Adrenal gland (tissue), 9 donors: ENCODE measurements at regions not wholly inside any gene's neighbourhood (a gene's known extent, or its start where the extent isn't known, plus 50 kb on each side); places are given as distances from the start of the nearest gene placed in this dataset.

Experiments used
- DNase-seq, 7 donors: peaks; one replicate each; pipeline ENCODE4 v3.0.0-alpha.2; 2019 to 2020
- H3K27ac ChIP-seq, 5 donors: fragments of 200-600 bp; sonication (generic) in 4 of 5; 1 replicate in 3 of 5; 2 replicates in 2 of 5; pipeline versions ENCODE4 v1.5.1 to v1.8.0; 2016 to 2020; ENCODE audit warnings: mild to moderate bottlenecking in 1 of 5
- H3K27me3 ChIP-seq: fragments of 200-600 bp; 2 replicates; pipeline ENCODE4 v1.8.0; 2021
- H3K36me3 ChIP-seq, 2 donors: fragments of 200-600 bp; replicated peaks in 1 of 2; 1 replicate in 1 of 2; 2 replicates in 1 of 2; pipeline versions ENCODE4 v1.5.1 to v1.8.0; 2018 to 2022
- H3K4me1 ChIP-seq, 2 donors: fragments of 200-600 bp; replicated peaks in 1 of 2; 1 replicate in 1 of 2; 2 replicates in 1 of 2; pipeline versions ENCODE4 v1.5.1 to v1.8.0; 2018 to 2021
- H3K4me3 ChIP-seq, 4 donors: fragments of 200-600 bp; sonication (generic) in 3 of 4; one replicate each; pipeline ENCODE4 v1.5.1; 2016 to 2018
- H3K9me3 ChIP-seq, 3 donors: fragments of 200-600 bp; sonication (generic) in 1 of 3; replicated peaks in 1 of 3; 1 replicate in 2 of 3; 2 replicates in 1 of 3; pipeline versions ENCODE4 v1.5.1 to v1.8.0; 2016 to 2021
- POLR2A ChIP-seq, 2 donors: fragments of 450-650 bp; IDR thresholded peaks; one replicate each; pipeline ENCODE4 v1.6.1; 2017; ENCODE audit warnings: antibody characterized with exemption in 2 of 2, mild to moderate bottlenecking in 2 of 2, moderate library complexity in 1 of 2
- WGBS, 4 donors: extraction: QIAGEN DNeasy Blood & Tissue Kit in 2 of 4; methylation state at CpG; one replicate each; pipeline versions ENCODE4 v1.1.5 to v1.1.7; 2013 to 2017; 5-methylcytosine and 5-hydroxymethylcytosine counted together
- intact Hi-C, 2 donors: fragments of 100-400 bp; cut with DNase I; formaldehyde crosslinking; loops; one replicate each; pipeline versions ENCODE4 v1.14.1 to v1.15.0; 2022 to 2023
- TF ChIP-seq, protein P1 (sequence below), 6 experiments: fragments of 450-650 bp in 4 of 6; fragments of 200-600 bp in 2 of 6; sonication (generic) in 1 of 6; IDR thresholded peaks; 1 replicate in 5 of 6; 2 replicates in 1 of 6; pipeline versions ENCODE4 v1.5.1 to v1.8.0; 2016 to 2021; ENCODE audit warnings: antibody characterized with exemption in 6 of 6, mild to moderate bottlenecking in 2 of 6, moderate library complexity in 1 of 6
- donor health status: healthy with polysubstance abuse.
- donor health status: Bipolar disorder and iron deficiency.
- donor health status: DM: yes; HTN: yes; CAD: no.
- donor health status: DM: no; HTN: no; CAD: no.
- donor health status: DM: no; HTN: no; CAD: no.

DNA sequence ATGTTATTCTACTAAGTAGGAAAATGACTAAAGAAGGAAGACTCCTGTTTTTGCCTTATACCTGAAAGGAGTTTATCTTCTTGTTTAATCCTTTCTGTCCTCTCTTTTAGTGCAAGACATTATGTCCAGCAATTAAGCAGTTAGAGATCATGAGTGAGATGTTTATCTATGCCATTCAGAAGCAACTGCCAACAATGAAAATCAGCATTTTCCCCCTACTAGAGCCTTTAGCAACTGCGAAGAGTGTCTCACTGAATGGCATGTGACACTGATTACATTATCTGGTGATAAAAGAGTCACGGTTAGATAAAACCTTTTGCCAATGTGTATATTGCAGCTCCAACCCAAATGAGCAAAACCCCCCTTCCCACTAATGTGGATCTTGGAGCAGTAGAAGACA is 357.7 kb upstream of the SYT4 start:
- 61 to 75% (median 73%) methylated on average over 2 of the region's 2 CpGs for WGBS, 4 donors
- Histone ChIP-seq H3K36me3 (no peaks in the 10 kb centered on the region), H3K9me3 (no peaks in the 10 kb centered on the region), H3K4me3 (no peak overlapping the region), H3K27me3 (no peaks in the 10 kb centered on the region), H3K4me1 (no peaks in the 10 kb centered on the region), H3K27ac (no peak overlapping the region)
- TF ChIP-seq POLR2A (IDR thresholded peaks at IDR 0.05): no peak
- TF ChIP-seq, protein P1, sequence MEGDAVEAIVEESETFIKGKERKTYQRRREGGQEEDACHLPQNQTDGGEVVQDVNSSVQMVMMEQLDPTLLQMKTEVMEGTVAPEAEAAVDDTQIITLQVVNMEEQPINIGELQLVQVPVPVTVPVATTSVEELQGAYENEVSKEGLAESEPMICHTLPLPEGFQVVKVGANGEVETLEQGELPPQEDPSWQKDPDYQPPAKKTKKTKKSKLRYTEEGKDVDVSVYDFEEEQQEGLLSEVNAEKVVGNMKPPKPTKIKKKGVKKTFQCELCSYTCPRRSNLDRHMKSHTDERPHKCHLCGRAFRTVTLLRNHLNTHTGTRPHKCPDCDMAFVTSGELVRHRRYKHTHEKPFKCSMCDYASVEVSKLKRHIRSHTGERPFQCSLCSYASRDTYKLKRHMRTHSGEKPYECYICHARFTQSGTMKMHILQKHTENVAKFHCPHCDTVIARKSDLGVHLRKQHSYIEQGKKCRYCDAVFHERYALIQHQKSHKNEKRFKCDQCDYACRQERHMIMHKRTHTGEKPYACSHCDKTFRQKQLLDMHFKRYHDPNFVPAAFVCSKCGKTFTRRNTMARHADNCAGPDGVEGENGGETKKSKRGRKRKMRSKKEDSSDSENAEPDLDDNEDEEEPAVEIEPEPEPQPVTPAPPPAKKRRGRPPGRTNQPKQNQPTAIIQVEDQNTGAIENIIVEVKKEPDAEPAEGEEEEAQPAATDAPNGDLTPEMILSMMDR (IDR thresholded peaks at IDR 0.05): no peak
- intact Hi-C loops: no loop called here
- no peak for DNase-seq

DNA sequence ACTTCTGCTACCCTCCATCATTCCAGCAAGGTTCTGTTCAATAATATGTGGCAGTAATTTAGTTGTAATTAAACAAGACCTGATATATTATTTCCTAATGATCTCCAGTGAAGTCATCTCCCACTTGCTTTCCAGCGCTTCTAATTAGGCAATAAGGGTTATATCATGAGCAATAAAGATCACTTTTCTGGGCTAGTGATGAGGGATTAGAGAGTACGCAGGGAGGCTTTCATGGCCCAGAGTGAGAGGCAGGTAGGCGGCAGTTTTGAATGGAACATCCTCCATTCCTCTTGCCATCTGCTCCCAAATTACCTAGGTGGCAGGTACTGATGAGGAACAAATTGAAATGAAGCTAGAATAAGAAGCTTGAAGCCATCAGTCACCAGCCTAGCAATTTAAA is 358.1 kb upstream of the SYT4 start:
- H3K4me3 ChIP-seq: no peak overlapping the region
- intact Hi-C loops: no loop called here
- TF ChIP-seq POLR2A (IDR thresholded peaks at IDR 0.05): no peak
- TF ChIP-seq, protein P1 (IDR thresholded peaks at IDR 0.05): no peak
- H3K27ac ChIP-seq: no peak overlapping the region
- no peaks in the 10 kb centered on the region for H3K36me3 ChIP-seq
- H3K27me3 ChIP-seq: no peaks in the 10 kb centered on the region
- WGBS, 4 donors: 85 to 93% (median 86%) methylated on average over 3 of the region's 3 CpGs
- no peaks in the 10 kb centered on the region for H3K4me1 ChIP-seq
- DNase-seq: no peak
- H3K9me3 ChIP-seq: no peaks in the 10 kb centered on the region

DNA sequence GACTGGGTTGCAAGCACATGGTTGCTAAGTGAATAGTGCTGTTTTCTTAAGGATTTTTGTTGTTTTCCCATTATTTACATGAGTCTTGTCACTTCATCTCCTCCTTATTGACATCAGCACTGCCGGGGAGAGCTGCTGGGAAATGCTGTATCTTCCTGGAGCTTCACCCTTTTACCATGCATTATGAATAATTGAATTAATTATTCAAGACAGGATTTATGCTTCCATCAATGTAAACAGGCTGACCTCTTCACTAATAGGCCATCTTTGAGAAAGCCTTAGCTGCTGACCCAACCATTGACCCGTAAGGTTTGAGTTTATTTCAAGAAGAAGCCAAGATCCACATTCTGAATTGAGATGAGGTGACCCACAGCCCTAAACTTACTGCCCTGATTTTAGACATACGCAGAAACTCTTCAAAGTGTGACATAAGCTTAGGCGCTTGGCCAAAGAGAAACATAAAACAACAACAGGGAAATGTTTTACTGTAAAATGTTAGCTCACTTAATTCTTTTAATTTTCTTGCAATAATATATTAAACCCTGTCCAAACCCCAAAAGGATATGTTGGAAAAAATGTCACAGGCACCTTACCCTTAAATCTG is 365.5 kb upstream of the SYT4 start:
- Histone ChIP-seq H3K9me3 (no peaks in the 10 kb centered on the region), H3K27ac (no peak overlapping the region), H3K27me3 (no peaks in the 10 kb centered on the region), H3K4me1 (no peaks in the 10 kb centered on the region), H3K4me3 (no peak overlapping the region), H3K36me3 (no peaks in the 10 kb centered on the region)
- intact Hi-C loops: no loop called here
- TF ChIP-seq, protein P1 (IDR thresholded peaks at IDR 0.05): no peak
- TF ChIP-seq POLR2A (IDR thresholded peaks at IDR 0.05): no peak
- no peak for DNase-seq
- WGBS, 4 donors: 62 to 74% (median 68%) methylated on average over 4 of the region's 4 CpGs

DNA sequence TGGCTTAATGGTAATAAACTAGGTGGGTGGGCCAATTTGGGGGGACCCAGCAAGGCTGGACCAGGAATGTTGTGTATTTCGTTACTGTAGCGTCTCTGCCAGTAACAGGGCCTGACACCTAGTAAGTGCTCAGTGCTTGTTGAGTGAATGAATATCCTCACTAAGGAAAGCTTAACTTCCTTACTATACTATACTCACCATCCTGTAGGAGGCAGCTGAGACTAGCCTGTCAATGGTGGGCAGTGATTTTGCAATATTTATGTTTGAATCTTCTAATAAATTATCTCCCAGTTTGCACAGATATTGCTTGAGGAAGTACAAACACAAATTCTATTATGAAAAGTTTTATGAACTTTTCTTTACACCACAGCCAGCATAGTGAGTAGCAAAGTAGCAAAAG is 370.7 kb upstream of the SYT4 start:
- no peak for DNase-seq
- no peak overlapping the region for H3K4me3 ChIP-seq
- H3K27ac ChIP-seq: no peak overlapping the region
- no peaks in the 10 kb centered on the region for H3K36me3 ChIP-seq
- no peaks in the 10 kb centered on the region for H3K27me3 ChIP-seq
- no peaks in the 10 kb centered on the region for H3K9me3 ChIP-seq
- TF ChIP-seq, protein P1 (IDR thresholded peaks at IDR 0.05): no peak
- no peak for TF ChIP-seq POLR2A (IDR thresholded peaks at IDR 0.05)
- intact Hi-C loops: no loop called here
- WGBS, 4 donors: 88 to 92% (median 90%) methylated on average over 2 of the region's 2 CpGs
- no peaks in the 10 kb centered on the region for H3K4me1 ChIP-seq
